ENCODE measurements at regions not wholly inside any gene's neighbourhood (a gene's known extent, or its start where the extent isn't known, plus 50 kb on each side); places are given as distances from the start of the nearest gene placed in this dataset.

GRCh38 chr5:130578354-130578753 lies 586.7 kb downstream of the HINT1 start:
- no peak for TF ChIP-seq EZH2phosphoT487 (IDR thresholded peaks at IDR 0.05; ENCODE audit: borderline replicate concordance)
- no peak for TF ChIP-seq FOSL1 (IDR thresholded peaks at IDR 0.05; ENCODE audit: low read depth)
- no peak for TF ChIP-seq POLR2A (IDR thresholded peaks at IDR 0.05; ENCODE audit: borderline replicate concordance, extremely low read depth, insufficient read depth, insufficient read length)
- TF ChIP-seq CTCF (IDR thresholded peaks at IDR 0.05 in 2 of 3, conservative IDR thresholded peaks at IDR 0.05 in 1 of 3; ENCODE audit: borderline replicate concordance in 1 of 3, insufficient read depth in 1 of 3, low read depth in 2 of 3, low read length in 2 of 3) = no peak
- TF ChIP-seq EZH2 (IDR thresholded peaks at IDR 0.05) = no peak
- TF ChIP-seq POLR2AphosphoS5 (IDR thresholded peaks at IDR 0.05; ENCODE audit: low read depth, low read length) = no peak
- no peak for TF ChIP-seq SIN3A (IDR thresholded peaks at IDR 0.05; ENCODE audit: low read depth)
- TF ChIP-seq ELF1 (IDR thresholded peaks at IDR 0.05; ENCODE audit: borderline replicate concordance, low read depth) = no peak
- TF ChIP-seq MAX (IDR thresholded peaks at IDR 0.05) = no peak
- TF ChIP-seq ZBTB33 (IDR thresholded peaks at IDR 0.05; ENCODE audit: extremely low read depth, insufficient replicate concordance, low read length) = no peak
- TF ChIP-seq YY1 (IDR thresholded peaks at IDR 0.05; ENCODE audit: extremely low read depth, insufficient replicate concordance, low read depth, low read length) = no peak
- no peak for TF ChIP-seq SP1 (IDR thresholded peaks at IDR 0.05; ENCODE audit: low read depth)

Data from HCT116 (cell line).